Thyroid gland (tissue), 4 donors: ENCODE measurements at regions not wholly inside any gene's neighbourhood (a gene's known extent, or its start where the extent isn't known, plus 50 kb on each side); places are given as distances from the start of the nearest gene placed in this dataset.
"Not testable (repeated sequence)": the region's sequence is repeated elsewhere in the genome, so short reads cannot be mapped to it uniquely, and the experiment has no call there.

Source experiments
- POLR2A ChIP-seq, 2 donors: fragments of 450-650 bp; IDR thresholded peaks; one replicate each; pipeline ENCODE4 v1.6.1; 2017; ENCODE audit warnings: antibody characterized with exemption in 2 of 2, mild to moderate bottlenecking in 2 of 2, moderate library complexity in 1 of 2
- TF ChIP-seq, protein P1 (sequence below), 6 experiments: fragments of 200-600 bp in 3 of 6; fragments of 450-650 bp in 3 of 6; sonication (generic) in 3 of 6; IDR thresholded peaks; one replicate each; pipeline ENCODE4 v1.5.1; 2016 to 2019; ENCODE audit warnings: antibody characterized with exemption in 6 of 6, mild to moderate bottlenecking in 2 of 6, inconsistent platforms in 1 of 6, moderate library complexity in 1 of 6

DNA sequence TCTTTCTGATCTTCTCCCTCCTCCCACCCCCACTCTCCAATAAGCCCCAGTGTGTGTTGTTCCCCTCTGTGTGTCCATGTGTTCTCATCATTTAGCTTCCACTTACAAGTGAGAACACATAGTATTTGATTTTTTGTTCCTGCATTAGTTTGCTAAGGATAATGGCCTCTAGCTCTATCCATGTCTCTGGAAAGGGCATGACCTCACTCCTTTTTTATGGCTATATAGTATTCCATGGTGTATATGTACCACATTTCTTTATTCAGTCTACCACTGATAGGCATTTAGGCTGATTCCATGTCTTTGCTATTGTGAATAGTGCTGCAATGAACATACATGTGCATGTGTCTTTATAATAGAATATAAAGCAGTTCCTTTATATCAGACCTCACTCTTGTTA is 52.3 kb upstream of the LIPC start:
- not testable (repeated sequence) for TF ChIP-seq POLR2A (IDR thresholded peaks at IDR 0.05)
- TF ChIP-seq, protein P1, sequence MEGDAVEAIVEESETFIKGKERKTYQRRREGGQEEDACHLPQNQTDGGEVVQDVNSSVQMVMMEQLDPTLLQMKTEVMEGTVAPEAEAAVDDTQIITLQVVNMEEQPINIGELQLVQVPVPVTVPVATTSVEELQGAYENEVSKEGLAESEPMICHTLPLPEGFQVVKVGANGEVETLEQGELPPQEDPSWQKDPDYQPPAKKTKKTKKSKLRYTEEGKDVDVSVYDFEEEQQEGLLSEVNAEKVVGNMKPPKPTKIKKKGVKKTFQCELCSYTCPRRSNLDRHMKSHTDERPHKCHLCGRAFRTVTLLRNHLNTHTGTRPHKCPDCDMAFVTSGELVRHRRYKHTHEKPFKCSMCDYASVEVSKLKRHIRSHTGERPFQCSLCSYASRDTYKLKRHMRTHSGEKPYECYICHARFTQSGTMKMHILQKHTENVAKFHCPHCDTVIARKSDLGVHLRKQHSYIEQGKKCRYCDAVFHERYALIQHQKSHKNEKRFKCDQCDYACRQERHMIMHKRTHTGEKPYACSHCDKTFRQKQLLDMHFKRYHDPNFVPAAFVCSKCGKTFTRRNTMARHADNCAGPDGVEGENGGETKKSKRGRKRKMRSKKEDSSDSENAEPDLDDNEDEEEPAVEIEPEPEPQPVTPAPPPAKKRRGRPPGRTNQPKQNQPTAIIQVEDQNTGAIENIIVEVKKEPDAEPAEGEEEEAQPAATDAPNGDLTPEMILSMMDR (IDR thresholded peaks at IDR 0.05): not testable (repeated sequence)
